ENCODE measurements at regions not wholly inside any gene's neighbourhood (a gene's known extent, or its start where the extent isn't known, plus 50 kb on each side); places are given as distances from the start of the nearest gene placed in this dataset.
"Not testable (repeated sequence)": the region's sequence is repeated elsewhere in the genome, so short reads cannot be mapped to it uniquely, and the experiment has no call there.

GRCh38 chr16:85205257-85205656 lies 93.0 kb upstream of the CIBAR2 start:
- not testable (repeated sequence) for H3K4me2 ChIP-seq (ENCODE audit: low read length); H3K9me2 ChIP-seq (ENCODE audit: insufficient read depth, low read length); H3K9me3 ChIP-seq (ENCODE audit: low read length); H2AFZ ChIP-seq (ENCODE audit: low read depth, low read length); H3K36me3 ChIP-seq (ENCODE audit: insufficient read depth, low read length); H3K79me2 ChIP-seq (replicated peaks; ENCODE audit: insufficient read depth, low read length); H3K9ac ChIP-seq (ENCODE audit: low read length); H3K27ac ChIP-seq (ENCODE audit: low read length); H3F3A ChIP-seq (ENCODE audit: insufficient read depth, low read length, poor library complexity, severe bottlenecking); H3K4me3 ChIP-seq (ENCODE audit: low read length); H3K27me3 ChIP-seq (ENCODE audit: insufficient read depth, low read depth, low read length); H4K20me1 ChIP-seq (ENCODE audit: insufficient read depth)

GRCh38 chr16:85205747-85206471 lies 93.6 kb upstream of the CIBAR2 start:
- no peak overlapping the region for H3K4me2 ChIP-seq (ENCODE audit: low read length)
- no peak for TF ChIP-seq SMC3 (conservative IDR thresholded peaks at IDR 0.05; ENCODE audit: poor library complexity)
- no peak for TF ChIP-seq POLR2AphosphoS5 (IDR thresholded peaks at IDR 0.05)
- TF ChIP-seq MXI1 (conservative IDR thresholded peaks at IDR 0.05; ENCODE audit: poor library complexity, severe bottlenecking): no peak
- no peak for TF ChIP-seq CTCF (IDR thresholded peaks at IDR 0.05; ENCODE audit: poor library complexity, severe bottlenecking)
- TF ChIP-seq TAF1 (IDR thresholded peaks at IDR 0.05; ENCODE audit: low read depth): no peak
- TF ChIP-seq EP300 (conservative IDR thresholded peaks at IDR 0.05; ENCODE audit: poor library complexity, severe bottlenecking): no peak
- TF ChIP-seq RAD21 (conservative IDR thresholded peaks at IDR 0.05): no peak
- no peak for TF ChIP-seq REST (IDR thresholded peaks at IDR 0.05; ENCODE audit: borderline replicate concordance)
- TF ChIP-seq EZH2 (IDR thresholded peaks at IDR 0.05; ENCODE audit: borderline replicate concordance, insufficient read depth, low read length, poor library complexity, severe bottlenecking): no peak
- no peaks in the 10 kb centered on the region for H3K27me3 ChIP-seq (ENCODE audit: insufficient read depth, low read depth, low read length)
- no peaks in the 10 kb centered on the region for H3K9me3 ChIP-seq (ENCODE audit: low read length)
- H3K27ac ChIP-seq (ENCODE audit: low read length): no peak overlapping the region
- H3F3A ChIP-seq (ENCODE audit: insufficient read depth, low read length, poor library complexity, severe bottlenecking): no peaks in the 10 kb centered on the region
- no peaks in the 10 kb centered on the region for H3K79me2 ChIP-seq (replicated peaks; ENCODE audit: insufficient read depth, low read length)
- H3K4me3 ChIP-seq (ENCODE audit: low read length): no peak overlapping the region
- H3K9ac ChIP-seq (ENCODE audit: low read length): no peak overlapping the region
- H2AFZ ChIP-seq (ENCODE audit: low read depth, low read length): no peak overlapping the region
- H3K9me2 ChIP-seq (ENCODE audit: insufficient read depth, low read length): no peaks in the 10 kb centered on the region
- no peaks in the 10 kb centered on the region for H3K36me3 ChIP-seq (ENCODE audit: insufficient read depth, low read length)
- no peaks in the 10 kb centered on the region for H4K20me1 ChIP-seq (ENCODE audit: insufficient read depth)
